ENCODE measurements at regions not wholly inside any gene's neighbourhood (a gene's known extent, or its start where the extent isn't known, plus 50 kb on each side); places are given as distances from the start of the nearest gene placed in this dataset.
"Not testable (repeated sequence)": the region's sequence is repeated elsewhere in the genome, so short reads cannot be mapped to it uniquely, and the experiment has no call there.

DNA sequence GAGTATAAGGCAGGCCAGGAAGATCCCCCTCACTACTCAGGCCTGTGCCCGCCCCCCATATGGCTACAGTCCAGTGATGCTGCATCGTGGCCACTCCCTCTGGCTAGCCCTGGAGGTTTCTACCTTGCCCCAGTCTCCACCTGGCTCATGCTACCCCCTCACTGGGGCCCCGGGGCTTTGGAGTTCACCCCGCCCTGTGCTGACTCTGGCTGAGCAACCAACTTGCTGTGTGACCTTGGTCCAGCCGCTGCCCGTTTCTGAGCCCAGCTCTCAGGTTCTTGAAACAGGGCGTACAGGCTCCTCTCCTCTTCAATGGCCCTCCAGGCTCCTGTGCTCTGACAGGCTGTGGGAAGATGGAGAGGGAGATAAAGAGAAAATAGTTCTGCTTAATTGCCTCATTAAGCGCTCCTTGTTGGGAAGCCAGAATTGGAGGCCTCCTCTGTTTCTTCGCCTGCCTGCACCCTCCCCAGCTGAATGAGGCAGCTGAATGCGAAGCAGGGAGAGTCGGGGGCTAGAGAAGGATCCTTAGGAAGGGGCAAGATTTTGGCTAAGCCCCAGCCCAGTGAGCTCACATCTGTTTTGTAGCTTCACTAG lies 138.2 kb upstream of the NCOR2 start:
- no peak for DNase-seq

DNA sequence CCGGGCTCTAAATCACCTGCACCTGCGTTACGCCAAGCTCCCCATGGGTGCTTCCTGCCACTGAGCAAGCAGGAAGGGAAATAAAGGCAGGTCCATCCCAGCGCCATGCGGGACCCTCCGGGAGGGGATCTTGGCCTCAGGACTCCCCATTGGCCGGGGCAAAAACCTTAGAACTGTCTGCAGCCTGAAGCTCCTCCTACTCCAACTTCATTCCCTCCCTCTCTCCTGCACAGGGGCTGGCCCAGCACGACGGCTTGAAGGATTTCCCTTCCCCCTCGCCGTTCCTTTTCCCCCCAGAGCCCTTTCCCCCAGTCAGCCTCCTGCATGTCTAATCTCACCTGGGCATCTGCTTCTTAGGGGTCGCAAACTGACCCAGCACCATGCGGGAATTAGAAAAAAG lies 137.2 kb upstream of the NCOR2 start:
- DNase-seq: no peak

DNA sequence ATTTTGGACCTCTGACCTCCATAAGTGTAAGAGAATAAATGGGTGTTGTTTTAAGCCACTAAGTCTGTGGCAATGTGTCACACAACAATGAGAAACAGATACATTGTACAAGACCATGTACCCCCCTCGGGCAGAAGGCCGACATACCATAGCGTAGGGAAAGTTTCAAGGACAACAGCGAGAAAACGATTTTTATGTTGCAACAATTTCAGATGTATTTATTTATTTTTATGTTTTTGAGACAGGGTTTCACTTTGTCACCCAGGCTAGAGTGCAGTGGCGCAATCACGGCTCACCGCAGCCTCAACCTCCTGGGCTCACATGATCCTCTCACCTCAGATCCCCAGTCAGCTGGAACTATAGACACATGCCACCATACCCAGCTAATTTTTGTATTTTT lies 136.4 kb upstream of the NCOR2 start:
- peak; percentile 45 for DNase-seq

DNA sequence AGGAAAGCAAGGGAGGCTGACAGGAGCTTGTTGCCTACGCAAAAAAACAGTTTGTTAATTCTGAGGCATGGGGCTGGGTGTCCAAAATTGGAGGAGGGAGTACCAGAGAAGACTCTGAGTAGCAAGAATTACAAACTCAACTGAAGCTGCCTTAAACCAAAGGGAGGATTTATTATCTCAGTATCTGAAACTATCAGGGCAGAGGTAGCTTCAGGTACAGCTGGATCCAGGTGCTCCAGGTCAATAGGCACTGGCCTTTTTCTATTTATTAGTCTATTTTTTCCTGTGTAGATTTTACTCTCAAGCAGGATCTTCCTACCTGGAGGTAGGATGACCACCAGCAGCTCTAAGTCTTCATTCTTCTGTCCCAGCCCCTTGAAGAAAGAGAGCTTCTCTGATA lies 135.3 kb upstream of the NCOR2 start:
- no peak for DNase-seq

DNA sequence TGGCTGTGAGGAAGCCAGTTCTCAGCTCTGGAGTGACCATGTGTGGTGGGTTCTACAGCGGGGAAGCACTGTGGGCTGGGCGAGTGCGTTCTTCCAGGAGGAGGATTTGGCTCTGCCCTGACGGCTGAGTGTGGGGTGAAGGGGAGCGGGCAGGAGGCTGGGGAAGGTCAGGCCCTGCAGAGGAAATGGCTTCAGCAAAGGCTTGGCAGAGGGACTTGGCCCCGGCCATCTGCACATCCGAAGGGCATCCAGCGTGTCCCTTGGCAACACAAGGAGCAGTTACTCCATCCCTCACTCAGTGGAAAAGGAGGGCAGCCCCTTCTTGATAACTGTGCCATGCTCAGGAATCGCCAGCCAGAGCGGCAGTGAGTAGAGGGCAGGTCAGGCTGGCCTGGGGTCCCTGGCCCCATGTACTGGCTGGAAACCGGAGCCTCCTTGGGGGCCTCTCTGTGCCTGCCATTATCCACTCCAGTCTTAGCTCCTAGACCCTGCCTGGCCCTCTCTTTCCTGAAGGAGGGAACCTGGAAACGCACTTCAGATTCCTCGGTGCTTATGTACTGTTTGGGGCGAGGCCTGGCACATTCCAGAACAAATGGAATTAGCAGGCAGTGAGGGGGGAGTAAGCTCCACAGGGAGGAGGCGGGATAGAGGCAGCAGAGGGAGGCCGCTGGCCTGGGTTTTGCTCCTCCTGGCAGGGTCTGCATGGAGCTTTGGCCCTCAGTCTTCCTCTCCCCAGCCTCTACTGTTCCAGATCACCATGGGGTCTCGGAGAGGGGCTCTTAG lies 133.6 kb upstream of the NCOR2 start:
- DNase-seq: no peak

DNA sequence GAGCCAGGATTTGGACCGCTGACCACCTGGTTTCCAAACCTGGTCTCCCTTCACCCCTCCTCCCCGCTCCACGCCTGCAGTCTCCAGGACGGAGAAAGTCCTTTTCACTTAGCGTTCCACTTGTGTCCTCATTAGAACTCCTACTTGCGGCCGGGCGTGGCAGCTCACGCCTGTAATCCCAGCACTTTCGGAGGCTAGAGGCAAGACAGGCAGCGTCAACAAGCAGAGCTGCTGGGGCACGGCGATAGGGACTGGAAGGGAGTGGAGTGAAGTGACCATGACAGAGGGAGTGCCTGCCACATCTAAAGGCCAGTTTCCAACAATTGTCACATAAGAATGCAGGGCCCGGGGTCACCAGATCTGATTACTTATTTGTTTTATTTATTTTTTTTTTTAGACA lies 132.5 kb upstream of the NCOR2 start:
- no peak for DNase-seq

DNA sequence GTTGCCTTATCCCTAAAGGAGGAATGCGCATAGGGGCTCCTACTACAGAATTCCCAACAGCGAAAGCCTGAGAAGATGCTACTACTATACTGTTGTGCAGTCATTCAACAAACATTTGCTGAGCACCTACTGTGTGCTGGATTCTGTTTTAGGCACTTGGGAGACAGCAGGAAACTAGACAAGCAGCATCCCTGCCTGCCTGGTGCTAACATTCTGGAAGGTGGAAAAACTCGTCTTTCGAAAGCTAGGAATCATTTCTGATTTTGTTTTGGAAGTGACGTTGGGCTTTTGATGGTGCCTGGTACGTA lies 131.5 kb upstream of the NCOR2 start:
- DNase-seq: no peak

DNA sequence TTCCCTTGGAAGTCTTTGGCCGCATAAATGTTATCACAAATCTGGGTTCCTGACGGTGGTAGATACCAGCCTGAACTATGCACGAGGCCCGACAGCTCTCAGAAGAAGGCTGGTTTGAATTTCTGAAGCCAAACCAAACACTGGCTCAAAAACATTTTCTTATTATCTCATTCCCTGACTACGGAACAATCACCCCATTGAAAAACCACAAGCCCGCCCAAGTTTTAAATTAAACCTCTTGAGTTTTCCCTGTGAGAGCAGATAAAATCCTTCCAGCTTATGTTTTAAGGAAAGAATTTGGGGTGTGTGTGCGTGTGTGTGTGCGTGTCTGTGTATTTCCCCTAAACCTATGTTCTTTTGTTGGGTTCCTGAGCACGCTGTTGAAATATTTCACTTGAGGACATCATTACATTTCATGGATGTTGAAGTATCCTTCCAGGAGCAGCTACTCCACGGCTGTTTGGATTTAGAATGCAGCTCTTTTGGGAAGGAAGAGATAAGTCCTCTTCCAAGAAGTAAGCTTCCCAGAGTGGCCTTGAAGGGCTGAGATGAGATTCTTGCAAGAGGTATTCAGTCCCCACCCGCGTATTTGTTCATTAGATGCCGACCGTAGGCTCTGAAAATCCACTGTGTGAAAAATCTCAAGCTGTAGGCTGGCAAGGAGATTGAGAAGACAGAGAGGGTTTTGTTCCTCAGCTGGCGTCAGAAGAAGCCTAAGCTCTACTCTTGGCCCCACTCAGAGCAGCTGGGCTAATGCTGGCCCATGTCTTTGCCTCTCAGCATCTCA lies 131.0 kb upstream of the NCOR2 start:
- DNase-seq: no peak

DNA sequence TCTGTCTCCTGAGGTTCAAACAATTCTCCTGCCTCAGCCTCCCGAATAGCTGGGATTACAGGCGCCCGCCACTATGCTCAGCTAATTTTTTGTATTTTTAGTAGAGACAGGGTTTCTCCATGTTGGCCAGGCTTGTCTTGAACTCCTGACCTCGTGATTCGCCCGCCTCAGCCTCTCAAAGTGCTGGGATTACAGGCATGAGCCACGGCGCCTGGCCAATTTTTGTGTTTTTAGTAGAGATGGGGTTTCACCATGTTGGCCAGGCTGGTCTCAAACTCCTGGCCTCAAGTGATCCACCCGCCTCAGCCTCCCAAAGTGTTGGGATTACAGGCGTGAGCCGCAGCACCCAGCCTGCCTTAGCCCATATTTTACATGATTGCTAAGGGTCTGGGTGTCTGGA lies 130.3 kb upstream of the NCOR2 start:
- DNase-seq: not testable (repeated sequence)

DNA sequence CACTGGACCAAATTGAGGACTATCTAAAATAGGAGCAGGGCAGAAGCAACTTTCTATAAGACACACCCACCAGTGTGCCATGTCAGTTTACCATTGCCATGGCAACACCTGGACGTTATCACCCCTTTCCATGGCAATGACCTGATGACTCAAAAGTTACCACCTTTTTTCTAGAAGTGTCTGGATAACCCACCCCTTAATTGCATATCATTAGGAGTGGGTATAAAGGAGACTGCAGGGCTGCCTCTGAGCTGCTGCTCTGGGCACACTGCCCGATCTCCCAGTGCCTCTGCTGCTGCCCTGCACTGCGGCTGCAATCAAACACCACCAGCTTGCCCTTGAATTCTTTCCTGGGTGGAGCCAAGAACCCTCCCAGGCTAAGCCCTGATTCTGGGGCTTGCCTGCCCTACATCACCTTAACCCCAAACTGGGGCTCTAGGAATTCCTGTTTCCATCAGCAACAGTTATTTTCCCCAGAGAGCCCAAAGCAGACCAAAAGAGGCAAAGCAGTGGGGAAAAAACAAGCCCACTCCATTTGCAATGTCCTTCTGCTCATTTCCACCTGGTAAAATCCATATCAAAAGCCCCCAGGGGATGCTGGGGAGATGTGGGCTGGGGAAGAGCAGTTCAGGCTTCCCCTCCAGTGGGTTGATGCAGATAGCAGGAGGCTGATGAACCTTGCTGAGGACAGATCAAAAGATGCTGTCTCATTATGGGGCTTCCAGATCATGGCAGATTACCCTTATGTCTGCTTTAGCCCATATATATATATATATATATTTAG lies 129.5 kb upstream of the NCOR2 start:
- no peak for DNase-seq

DNA sequence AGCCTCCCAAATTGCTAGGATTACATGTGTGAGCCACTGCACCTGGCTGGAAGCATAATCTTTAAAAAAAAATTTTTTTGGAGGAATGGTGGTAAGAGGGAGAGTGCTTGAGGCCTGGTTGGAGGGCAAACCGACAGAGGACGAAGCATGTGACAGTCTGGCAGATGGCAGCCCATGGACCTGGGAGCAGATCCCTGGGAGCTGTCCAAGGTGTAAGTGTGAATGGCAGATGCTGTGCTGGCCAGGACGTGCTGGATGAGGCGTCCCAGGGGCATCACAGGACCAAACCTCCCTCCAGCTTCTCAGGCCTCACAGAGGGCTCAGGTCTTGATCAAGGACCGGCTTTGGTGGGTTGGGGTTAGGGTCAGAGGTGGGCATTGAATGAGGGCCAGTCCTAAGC lies 128.4 kb upstream of the NCOR2 start:
- no peak for DNase-seq

DNA sequence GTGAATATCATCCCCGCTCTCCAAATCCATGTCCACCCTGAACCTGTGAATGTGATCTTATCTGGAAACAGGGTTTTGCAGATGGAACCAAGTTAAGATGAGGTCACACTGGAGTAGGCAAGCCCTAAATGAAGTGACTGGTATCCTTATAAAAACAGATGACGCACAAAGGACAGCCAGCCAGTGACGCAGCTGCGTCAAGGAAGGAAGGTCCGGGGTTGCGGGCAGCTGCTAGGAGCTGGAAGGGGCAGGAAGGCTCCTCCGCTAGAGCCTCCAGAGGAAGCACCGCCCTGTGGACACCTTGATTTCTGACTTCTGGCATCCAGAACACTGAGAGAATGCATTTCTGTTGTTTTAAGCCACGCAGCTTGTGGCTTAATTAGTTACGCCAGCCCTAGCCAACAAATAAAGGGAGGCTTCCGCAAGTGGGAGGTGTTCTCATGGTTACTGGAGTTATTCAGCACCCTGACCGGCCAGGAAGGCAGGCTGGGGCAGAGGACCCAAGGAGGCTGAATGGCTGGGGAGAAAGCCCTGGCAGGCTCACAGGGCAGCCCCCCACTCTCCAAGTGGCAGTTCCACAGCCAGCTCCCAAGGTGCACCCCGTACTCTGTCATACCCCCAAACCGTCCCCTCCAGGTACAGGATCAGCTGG lies 127.6 kb upstream of the NCOR2 start:
- peak; percentile 32 for DNase-seq

DNA sequence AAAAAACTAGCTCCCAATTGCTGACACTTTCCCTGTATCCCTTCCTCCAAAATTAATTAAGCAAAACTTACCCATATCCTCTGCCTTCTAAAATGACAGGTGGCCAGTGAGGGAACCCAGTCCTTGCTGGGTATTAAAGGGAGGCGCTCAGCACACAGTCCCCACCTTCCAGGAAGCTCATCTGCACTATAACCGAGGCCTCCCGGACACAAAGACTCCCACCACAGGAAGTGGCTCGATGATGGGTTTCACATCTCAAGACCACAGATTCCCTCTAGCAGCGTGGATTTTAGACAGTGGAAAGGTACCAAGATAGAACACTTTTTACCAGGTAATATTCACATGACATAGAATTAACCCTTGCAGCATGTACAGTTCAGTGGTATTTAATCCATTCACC lies 126.8 kb upstream of the NCOR2 start:
- no peak for DNase-seq

DNA sequence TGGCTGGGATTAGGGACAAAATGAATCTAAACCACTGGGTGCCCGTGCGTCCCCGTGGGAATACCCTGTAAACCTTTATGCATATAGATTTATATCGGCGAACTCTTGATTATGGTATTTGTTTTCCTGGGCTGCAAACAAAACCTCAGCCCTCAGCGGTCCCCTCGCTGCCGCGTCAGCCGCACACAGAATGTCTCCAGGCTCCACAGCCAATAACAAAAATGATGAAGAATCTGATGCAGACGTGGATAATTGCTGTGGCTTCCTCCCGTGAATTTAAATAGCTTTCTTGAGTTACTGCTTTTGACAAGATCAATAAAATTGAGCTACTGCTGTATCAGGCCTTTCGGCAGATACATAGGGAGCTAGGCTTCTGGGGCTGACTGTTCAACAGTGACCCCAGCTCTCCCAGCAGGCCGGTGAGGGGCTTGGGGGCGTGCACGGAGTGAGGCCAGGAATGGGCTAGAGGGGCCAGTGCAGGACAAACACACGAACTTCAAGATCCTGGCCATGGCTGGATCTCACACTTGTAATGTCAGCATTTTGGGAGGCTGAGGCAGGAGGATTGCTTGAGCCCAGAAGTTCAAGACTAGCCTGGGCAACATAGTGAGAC lies 125.8 kb upstream of the NCOR2 start:
- no peak for DNase-seq

DNA sequence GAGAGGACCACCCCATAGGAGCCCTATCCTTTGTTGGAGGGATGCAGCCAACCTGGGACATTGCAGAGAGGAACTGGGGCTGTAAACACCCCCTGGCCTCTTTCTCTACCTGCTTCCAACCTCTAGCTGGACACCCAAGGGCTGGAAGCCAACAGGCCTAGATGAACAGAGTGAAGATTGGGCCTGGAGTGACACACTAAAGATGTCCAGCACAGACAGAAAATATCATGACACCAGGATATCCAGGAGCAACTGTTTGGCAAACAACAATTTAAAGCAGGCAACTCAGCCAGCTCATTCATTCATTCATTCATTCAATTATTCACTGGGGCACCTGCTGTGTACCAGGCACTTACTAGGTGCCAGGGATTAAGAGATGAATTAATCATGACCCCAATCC lies 125.0 kb upstream of the NCOR2 start:
- DNase-seq: no peak

DNA sequence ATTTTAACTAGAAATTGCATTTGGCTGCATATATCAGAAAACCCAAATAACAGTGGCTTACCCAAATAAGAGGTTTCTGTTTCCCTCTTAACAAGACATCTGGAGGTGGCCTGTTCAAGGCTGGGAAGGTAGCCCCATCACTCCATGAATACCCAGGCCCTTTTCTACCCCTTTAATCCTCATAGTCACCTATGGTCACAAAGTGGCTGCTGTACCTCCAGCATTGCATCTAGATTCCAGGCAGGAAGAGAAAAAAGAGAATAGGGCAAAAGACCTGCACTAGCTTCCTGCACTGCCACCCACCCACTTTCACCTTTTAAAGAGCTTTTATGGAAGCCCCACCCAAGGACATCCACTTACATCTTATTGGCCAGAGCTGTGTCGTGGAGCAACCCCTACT lies 124.0 kb upstream of the NCOR2 start:
- no peak for DNase-seq

DNA sequence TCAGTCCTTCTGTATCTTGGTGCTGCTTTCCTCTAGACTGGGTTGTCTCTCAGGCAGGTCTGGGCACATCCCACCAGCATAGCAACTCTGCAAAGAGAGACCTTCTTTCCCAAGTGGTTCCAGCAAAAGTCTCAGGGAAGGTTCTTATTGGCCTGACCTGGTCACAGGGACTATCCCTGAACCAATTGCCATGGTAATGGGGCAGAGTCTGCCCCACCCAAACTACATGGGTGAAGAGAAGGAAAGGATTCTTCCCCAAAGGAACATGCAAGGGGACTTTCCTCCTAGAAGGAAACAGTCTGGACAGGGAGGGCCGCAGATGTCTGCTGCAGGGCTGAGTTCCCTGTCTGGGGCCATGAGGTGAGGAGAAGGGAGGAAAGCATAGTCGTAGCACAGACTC lies 122.2 kb upstream of the NCOR2 start:
- no peak for DNase-seq

DNA sequence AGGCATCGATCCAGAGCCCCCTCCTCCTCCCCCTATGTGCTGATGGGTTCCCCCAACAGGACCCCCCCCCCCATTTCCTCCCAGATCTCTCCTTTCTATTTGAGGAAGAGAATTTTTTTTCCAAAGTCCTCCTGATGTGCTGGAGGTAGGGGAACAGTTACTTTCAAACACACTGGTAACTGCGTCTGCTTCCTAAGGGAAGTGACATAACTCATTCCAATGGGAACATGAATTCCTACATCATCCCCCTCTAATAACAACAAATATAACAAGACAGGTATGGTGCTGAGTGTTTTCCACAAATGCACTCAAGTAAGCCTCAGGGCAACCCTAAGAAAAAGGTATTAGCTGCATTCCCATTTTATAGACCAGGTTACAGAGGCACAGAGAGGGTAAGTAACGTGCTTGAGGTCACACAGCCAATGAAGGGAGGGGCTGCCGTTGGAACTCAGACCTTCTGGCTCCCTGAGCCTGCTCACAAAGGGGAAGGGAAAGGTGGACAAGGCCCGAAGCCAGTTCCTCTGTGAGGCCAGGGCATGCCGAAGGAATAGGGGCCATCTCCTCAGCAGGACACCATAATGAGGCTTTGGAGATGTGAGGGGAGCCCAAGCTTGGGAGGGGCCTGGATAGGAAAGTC lies 121.1 kb upstream of the NCOR2 start:
- no peak for DNase-seq

DNA sequence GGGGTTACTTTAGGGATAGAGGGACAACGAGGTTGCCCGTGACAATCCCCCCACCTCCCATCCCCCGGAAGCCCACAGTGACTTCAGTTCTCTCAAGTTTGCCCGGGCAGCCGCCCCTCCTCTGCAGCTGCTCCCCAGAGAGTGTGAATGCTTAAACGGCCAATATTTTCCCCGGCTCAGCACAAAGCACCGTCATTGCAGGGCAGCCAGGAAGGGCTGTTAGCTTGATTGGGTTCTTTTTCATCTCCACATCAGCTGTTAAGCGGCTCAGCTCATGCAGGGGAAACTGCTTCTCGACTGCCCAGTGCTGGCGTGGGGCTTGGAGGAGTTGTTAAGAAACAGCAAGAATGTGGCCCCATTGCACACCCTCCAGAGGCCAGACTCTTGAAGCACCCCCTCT lies 120.5 kb upstream of the NCOR2 start:
- DNase-seq: no peak

DNA sequence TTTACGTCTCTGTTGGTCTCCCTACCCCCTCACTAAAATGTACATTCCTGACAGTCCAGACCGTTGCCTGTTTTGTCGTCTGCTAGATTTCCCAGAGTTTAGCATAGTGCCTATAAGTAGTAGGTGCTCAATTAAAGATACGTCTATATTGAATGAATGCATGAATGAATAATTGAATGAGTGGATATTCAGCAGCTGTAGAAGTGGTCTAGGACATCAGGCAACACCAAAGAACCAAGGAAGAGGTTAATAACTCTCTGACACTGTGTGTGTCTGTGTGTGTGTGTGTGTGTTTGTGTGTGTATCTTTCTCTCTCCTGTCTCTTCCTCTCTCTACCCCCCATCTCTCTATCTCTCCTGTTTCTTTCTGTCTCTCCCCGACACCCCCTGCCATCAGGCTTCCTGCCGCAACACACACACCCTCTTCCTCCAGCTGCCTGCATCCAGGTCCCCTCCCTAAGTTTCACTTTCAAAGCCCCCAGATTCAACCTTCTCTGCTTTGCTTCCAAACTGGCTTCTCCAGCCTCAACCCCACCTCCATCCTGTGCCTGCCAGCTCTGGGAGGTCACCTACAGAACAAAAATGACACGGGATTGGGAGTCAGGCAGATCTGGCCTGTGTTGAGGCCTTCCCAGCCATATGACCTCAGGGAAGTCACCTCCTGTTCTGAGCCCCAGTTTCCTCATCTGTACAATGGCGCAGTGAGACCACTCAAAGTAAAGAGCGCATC lies 119.9 kb upstream of the NCOR2 start:
- no peak for DNase-seq
